ENCODE measurements at regions not wholly inside any gene's neighbourhood (a gene's known extent, or its start where the extent isn't known, plus 50 kb on each side); places are given as distances from the start of the nearest gene placed in this dataset.

GRCh38 chr9:89943309-89943708 lies 338.5 kb downstream of the GADD45G start:
- peaks cover 52% of the 10 kb centered on the region for H3K27me3 Mint-ChIP-seq
- H3K27ac Mint-ChIP-seq: no peak overlapping the region
- no peaks in the 10 kb centered on the region for H3K9me3 Mint-ChIP-seq (ENCODE audit: low read depth)
- no peaks in the 10 kb centered on the region for H3K36me3 Mint-ChIP-seq (ENCODE audit: insufficient read depth)
- TF ChIP-seq, protein P1, sequence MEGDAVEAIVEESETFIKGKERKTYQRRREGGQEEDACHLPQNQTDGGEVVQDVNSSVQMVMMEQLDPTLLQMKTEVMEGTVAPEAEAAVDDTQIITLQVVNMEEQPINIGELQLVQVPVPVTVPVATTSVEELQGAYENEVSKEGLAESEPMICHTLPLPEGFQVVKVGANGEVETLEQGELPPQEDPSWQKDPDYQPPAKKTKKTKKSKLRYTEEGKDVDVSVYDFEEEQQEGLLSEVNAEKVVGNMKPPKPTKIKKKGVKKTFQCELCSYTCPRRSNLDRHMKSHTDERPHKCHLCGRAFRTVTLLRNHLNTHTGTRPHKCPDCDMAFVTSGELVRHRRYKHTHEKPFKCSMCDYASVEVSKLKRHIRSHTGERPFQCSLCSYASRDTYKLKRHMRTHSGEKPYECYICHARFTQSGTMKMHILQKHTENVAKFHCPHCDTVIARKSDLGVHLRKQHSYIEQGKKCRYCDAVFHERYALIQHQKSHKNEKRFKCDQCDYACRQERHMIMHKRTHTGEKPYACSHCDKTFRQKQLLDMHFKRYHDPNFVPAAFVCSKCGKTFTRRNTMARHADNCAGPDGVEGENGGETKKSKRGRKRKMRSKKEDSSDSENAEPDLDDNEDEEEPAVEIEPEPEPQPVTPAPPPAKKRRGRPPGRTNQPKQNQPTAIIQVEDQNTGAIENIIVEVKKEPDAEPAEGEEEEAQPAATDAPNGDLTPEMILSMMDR (IDR thresholded peaks at IDR 0.05; ENCODE audit: unreplicated experiment): no peak
- DNase-seq (ENCODE audit: low spot score, unreplicated experiment): no peak
- no peak overlapping the region for H3K4me3 Mint-ChIP-seq (ENCODE audit: low read depth)
- H3K4me1 Mint-ChIP-seq (ENCODE audit: low read depth): peaks cover 5% of the 10 kb centered on the region

- H3K4me3 Mint-ChIP-seq (ENCODE audit: low read depth): no peak overlapping the region
- H3K27me3 Mint-ChIP-seq: peaks cover 53% of the 10 kb centered on the region
- DNase-seq (ENCODE audit: low spot score, unreplicated experiment): no peak
- H3K4me1 Mint-ChIP-seq (ENCODE audit: low read depth): peaks cover 5% of the 10 kb centered on the region
- no peak overlapping the region for H3K27ac Mint-ChIP-seq
- H3K36me3 Mint-ChIP-seq (ENCODE audit: insufficient read depth): no peaks in the 10 kb centered on the region
- H3K9me3 Mint-ChIP-seq (ENCODE audit: low read depth): no peaks in the 10 kb centered on the region
- TF ChIP-seq, protein P1 (IDR thresholded peaks at IDR 0.05; ENCODE audit: unreplicated experiment): no peak
These were observed 338.9 kb downstream of the GADD45G start for GRCh38 chr9:89943728-89944127.

- DNase-seq (ENCODE audit: low spot score, unreplicated experiment): no peak
- Mint-ChIP-seq H3K4me1 (ENCODE audit: low read depth) (no peaks in the 10 kb centered on the region), H3K27ac (no peak overlapping the region), H3K36me3 (ENCODE audit: insufficient read depth) (no peaks in the 10 kb centered on the region), H3K4me3 (ENCODE audit: low read depth) (no peak overlapping the region), H3K27me3 (peaks cover 48% of the 10 kb centered on the region), H3K9me3 (ENCODE audit: low read depth) (no peaks in the 10 kb centered on the region)
- TF ChIP-seq, protein P1 (IDR thresholded peaks at IDR 0.05; ENCODE audit: unreplicated experiment): peak; percentile 42
These were observed 340.3 kb downstream of the GADD45G start for GRCh38 chr9:89945133-89945532.

GRCh38 chr9:89946741-89947140 lies 341.9 kb downstream of the GADD45G start:
- no peaks in the 10 kb centered on the region for H3K36me3 Mint-ChIP-seq (ENCODE audit: insufficient read depth)
- H3K4me3 Mint-ChIP-seq (ENCODE audit: low read depth): no peak overlapping the region
- no peaks in the 10 kb centered on the region for H3K4me1 Mint-ChIP-seq (ENCODE audit: low read depth)
- TF ChIP-seq, protein P1 (IDR thresholded peaks at IDR 0.05; ENCODE audit: unreplicated experiment): no peak
- no peaks in the 10 kb centered on the region for H3K9me3 Mint-ChIP-seq (ENCODE audit: low read depth)
- no peak for DNase-seq (ENCODE audit: low spot score, unreplicated experiment)
- no peak overlapping the region for H3K27ac Mint-ChIP-seq
- H3K27me3 Mint-ChIP-seq: peaks cover 56% of the 10 kb centered on the region

DNA sequence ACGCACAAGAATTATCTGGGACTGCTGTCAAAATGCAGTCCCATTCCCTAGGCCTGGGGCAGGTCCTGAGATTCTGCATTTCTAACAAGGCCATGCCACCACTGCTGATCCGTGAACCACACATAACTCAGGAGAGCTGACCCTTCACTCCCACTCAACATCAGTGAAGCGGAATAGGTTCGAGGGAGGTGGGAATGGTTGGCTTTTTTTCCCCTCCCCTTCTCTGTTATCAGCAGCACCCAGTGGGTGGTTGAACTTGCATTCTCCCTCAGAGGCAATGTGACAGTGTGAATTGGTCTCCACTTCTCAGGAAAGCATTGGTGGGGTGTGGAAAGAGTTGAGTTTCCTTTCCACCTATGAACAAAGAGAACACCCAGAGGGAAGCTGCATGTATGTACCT lies 344.3 kb downstream of the GADD45G start:
- H3K36me3 Mint-ChIP-seq (ENCODE audit: insufficient read depth): no peaks in the 10 kb centered on the region
- H3K9me3 Mint-ChIP-seq (ENCODE audit: low read depth): no peaks in the 10 kb centered on the region
- H3K27ac Mint-ChIP-seq: no peak overlapping the region
- H3K4me3 Mint-ChIP-seq (ENCODE audit: low read depth): no peak overlapping the region
- H3K4me1 Mint-ChIP-seq (ENCODE audit: low read depth): no peaks in the 10 kb centered on the region
- peaks cover 40% of the 10 kb centered on the region for H3K27me3 Mint-ChIP-seq
- DNase-seq (ENCODE audit: low spot score, unreplicated experiment): no peak
- TF ChIP-seq, protein P1 (IDR thresholded peaks at IDR 0.05; ENCODE audit: unreplicated experiment): no peak
